ENCODE measurements at regions not wholly inside any gene's neighbourhood (a gene's known extent, or its start where the extent isn't known, plus 50 kb on each side); places are given as distances from the start of the nearest gene placed in this dataset.

DNA sequence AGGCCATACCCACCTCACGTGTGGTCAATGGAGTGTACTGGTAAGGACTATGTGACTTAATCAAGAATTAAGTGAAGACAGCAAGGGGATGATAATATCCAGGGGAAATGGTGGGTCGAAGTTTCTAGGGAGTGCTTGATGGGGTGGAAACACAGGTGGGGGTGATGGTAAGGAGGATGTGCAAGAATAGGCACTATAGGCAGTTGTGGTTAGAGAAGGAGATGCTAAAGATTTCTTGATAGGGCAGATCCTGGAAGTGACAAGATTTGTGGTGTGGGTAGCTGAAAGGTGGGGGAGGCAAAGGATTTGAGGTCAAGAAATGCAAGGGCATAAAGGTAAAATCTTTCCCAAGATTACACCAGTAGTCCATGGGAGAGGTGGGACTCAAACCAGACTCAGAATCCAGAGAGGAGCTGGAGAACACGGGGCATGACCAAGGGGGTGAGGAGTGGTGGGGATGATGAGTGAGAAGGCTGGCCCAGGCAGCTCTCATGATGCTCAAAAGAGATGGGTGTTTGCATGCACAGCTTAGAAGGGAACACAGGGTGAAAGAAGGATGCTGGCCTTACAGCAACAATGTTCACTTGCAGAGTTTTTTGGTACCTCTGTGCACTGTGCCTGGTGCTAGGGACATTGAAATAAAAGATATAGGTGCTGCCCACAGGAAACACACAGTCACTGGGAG is 78.4 kb downstream of the CCR1 start:
- intact Hi-C loops (cut with DNase I) = no loop called here
- no peak for ATAC-seq
- Histone ChIP-seq H3K9me3 (ENCODE audit: control insufficient read depth, low read length) (no peaks in the 10 kb centered on the region), H3K27me3 (ENCODE audit: control insufficient read depth, insufficient read depth) (no peaks in the 10 kb centered on the region), H3K4me3 (ENCODE audit: low read length) (no peak overlapping the region), H3K27ac (ENCODE audit: low read length) (no peak overlapping the region), H3K4me1 (ENCODE audit: control insufficient read depth, insufficient read depth, low read length) (no peaks in the 10 kb centered on the region)
- no peak for DNase-seq
- 45% methylated on average over 3 of the region's 3 CpGs for WGBS

DNA sequence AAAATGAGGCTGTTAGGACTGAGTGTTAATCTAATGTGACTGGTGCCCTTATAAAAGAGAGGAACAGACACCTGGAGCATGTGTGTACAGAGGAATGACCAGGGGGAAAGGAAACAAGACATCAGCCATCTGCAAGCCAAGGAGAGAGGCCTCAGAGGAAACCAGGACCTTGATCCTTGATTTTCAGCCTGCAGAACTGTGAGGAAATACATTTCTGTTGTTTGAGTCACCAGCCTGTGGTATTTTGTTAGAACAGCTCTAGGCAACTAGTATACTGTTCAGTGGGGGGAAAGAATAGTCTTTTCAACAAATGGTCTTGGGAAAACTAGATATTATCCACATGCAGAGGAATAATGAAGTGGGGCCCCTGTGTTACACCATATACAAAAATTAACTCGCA is 80.6 kb downstream of the CCR1 start:
- no peaks in the 10 kb centered on the region for H3K27me3 ChIP-seq (ENCODE audit: control insufficient read depth, insufficient read depth)
- no peak for DNase-seq
- no peaks in the 10 kb centered on the region for H3K4me1 ChIP-seq (ENCODE audit: control insufficient read depth, insufficient read depth, low read length)
- intact Hi-C loops (cut with DNase I) = no loop called here
- 91% methylated on average over 1 of the region's 1 CpG for WGBS
- no peaks in the 10 kb centered on the region for H3K9me3 ChIP-seq (ENCODE audit: control insufficient read depth, low read length)
- no peak overlapping the region for H3K4me3 ChIP-seq (ENCODE audit: low read length)
- ATAC-seq = no peak
- no peak overlapping the region for H3K27ac ChIP-seq (ENCODE audit: low read length)

DNA sequence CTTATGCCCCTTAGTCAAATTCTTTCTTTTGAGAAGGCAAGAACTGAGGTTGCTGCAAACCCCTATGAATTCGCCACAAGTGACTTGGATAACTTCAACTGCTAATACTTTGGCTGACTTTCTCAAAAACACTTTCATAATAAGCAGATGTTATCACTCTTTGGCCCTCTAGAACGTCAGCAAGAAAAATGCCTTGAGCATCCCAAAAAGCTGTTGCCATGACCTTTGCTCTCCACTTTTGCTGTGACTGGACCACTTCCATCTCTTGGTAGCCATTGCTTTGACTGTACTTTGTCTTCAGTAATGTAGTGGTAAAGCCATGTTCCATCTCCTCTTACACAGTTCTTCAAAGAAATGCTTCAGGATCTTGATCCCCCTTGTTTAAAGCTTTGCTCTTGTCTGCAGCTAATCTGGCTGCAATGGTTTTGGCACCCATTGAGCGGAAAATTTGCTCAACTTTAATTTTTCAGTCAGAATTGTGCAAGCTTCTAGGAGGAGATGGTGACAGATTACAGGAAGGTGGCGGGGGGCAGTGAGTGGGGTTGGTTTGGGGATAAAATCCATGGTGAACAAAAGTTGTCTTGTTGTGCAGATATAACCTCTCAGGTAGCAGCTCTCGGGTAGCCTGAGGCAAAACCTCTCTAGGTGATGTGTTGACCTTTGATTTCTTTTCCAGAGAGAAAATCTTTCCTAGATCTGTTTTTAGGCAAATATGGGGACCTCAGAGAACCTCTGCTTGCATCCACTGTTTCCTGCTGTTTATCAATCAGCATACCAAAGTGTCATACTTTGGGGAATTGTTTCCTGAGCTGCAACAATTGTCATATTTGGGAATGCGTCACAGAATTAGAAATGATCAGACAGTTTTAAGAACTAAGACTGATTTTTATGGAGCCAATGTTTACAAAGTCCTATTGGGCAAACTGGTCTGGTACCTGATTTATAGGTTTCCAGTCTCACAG is 83.6 kb downstream of the CCR1 start:
- no peaks in the 10 kb centered on the region for H3K9me3 ChIP-seq (ENCODE audit: control insufficient read depth, low read length)
- WGBS = 66% methylated on average over 6 of the region's 6 CpGs
- no peak overlapping the region for H3K27ac ChIP-seq (ENCODE audit: low read length)
- H3K4me1 ChIP-seq (ENCODE audit: control insufficient read depth, insufficient read depth, low read length) = no peaks in the 10 kb centered on the region
- peak in 1 of 3 donors; percentile 28 for DNase-seq
- peak; percentile 31 to 64 for ATAC-seq
- intact Hi-C loops (cut with DNase I) = no loop called here
- H3K4me3 ChIP-seq (ENCODE audit: low read length) = no peak overlapping the region
- no peaks in the 10 kb centered on the region for H3K27me3 ChIP-seq (ENCODE audit: control insufficient read depth, insufficient read depth)

DNA sequence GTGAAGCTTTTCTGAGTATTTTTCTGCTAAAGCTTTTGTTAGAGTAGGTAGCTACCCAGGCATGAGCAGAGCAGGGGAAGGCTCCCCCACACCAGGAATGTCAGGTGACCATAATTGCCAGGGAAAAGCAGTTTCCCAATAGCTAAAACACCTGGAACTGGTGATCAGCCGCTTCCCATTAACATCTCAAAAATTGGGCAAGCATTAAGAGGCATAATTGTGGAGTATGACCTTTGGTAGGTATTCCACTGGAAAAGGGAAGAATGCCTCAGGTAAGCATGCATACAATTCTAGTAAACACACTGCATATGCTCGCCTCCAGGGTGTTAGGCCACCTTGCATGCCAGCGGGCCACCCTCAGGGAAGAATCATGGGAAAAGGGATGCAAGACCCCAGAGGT is 84.5 kb downstream of the CCR1 start:
- Histone ChIP-seq H3K27me3 (ENCODE audit: control insufficient read depth, insufficient read depth) (no peaks in the 10 kb centered on the region), H3K27ac (ENCODE audit: low read length) (peak overlapping the region; percentile 64), H3K4me3 (ENCODE audit: low read length) (no peak overlapping the region), H3K4me1 (ENCODE audit: control insufficient read depth, insufficient read depth, low read length) (no peaks in the 10 kb centered on the region), H3K9me3 (ENCODE audit: control insufficient read depth, low read length) (no peaks in the 10 kb centered on the region)
- DNase-seq (no peak), ATAC-seq (no peak)
- intact Hi-C loops (cut with DNase I) = no loop called here
- WGBS = 94% methylated on average over 3 of the region's 3 CpGs

DNA sequence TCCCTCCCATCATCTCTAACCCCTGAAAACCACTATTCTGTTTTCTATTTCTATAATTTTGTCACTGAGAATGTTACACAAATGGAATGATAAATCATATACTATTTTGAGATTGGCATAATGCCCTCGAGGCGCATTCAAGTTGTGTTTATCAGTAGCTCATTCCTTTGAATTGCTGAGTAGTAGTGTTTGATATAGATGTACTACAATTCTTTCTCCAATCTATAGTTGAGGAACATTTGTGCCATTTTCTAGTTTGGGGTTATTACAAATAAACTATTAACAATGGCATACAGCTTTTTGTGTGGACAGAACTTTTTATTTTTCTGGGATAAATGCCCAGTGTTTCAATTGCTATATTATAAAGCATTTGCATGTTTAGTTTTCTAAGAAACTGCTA is 86.0 kb downstream of the CCR1 start:
- intact Hi-C loops (cut with DNase I) = no loop called here
- no peaks in the 10 kb centered on the region for H3K27me3 ChIP-seq (ENCODE audit: control insufficient read depth, insufficient read depth)
- no peaks in the 10 kb centered on the region for H3K4me1 ChIP-seq (ENCODE audit: control insufficient read depth, insufficient read depth, low read length)
- H3K4me3 ChIP-seq (ENCODE audit: low read length) = no peak overlapping the region
- ATAC-seq (no peak), DNase-seq (no peak)
- no peaks in the 10 kb centered on the region for H3K9me3 ChIP-seq (ENCODE audit: control insufficient read depth, low read length)
- 28% methylated on average over 2 of the region's 2 CpGs for WGBS
- no peak overlapping the region for H3K27ac ChIP-seq (ENCODE audit: low read length)

DNA sequence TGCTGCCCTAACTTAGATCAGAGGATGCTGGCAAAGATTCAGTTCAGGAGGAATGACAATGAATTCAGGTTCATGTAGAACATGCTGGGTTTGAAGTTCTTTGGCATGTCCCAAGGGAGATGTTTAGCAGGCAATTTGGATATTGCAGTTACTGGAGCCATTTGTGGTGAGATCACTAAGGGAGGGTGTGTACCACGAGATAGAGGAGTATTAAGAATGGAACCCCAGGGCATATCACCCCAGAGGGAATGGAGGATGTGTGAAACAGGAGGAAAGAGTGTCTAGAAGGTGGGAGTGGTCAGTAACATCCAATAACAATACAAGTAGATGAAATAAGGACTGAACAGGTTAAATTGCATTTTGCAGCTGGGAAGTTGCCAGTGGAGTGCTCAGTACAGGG is 87.1 kb downstream of the CCR1 start:
- H3K27me3 ChIP-seq (ENCODE audit: control insufficient read depth, insufficient read depth) = no peaks in the 10 kb centered on the region
- no peak for DNase-seq
- no peaks in the 10 kb centered on the region for H3K9me3 ChIP-seq (ENCODE audit: control insufficient read depth, low read length)
- intact Hi-C loops (cut with DNase I) = no loop called here
- no peak overlapping the region for H3K27ac ChIP-seq (ENCODE audit: low read length)
- no peaks in the 10 kb centered on the region for H3K4me1 ChIP-seq (ENCODE audit: control insufficient read depth, insufficient read depth, low read length)
- WGBS = 47% methylated on average over 1 of the region's 1 CpG
- ATAC-seq = no peak
- no peak overlapping the region for H3K4me3 ChIP-seq (ENCODE audit: low read length)

DNA sequence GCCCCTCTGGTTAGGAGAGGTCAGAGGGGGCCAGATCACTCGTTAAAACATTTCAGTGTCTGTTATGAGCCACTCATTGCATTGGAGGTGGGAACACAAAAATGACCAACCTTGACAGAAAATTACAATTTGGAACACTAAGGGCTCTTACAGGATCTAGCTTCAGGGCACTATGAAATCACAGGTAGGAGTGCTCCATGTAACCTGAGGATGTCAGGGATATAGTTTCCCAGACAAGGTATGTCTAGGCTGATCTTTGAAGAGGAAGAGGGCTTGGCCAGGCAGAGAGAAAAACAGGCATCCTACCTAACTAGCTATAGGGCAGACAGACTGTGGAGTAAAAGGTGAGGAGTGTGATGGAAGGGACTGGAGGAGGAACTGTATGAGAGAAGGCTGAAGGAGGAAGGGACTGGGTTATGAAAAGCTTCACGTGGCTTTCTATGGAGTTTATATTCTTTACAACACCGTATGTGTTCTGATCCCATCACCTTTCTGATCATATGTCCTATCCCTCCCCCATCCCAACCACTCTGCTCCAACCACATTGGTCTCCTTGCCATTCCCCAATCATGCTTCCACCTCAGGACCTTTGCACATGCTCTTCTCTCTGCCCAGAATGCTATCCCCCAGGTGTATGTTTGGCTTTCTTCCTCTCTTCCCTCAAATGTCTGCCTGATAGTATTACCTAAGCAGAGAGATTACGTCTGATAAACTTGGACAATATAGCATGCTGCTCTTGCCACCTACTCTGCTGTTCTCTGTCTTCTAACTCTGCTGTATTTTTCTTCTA is 88.2 kb downstream of the CCR1 start:
- no peak for DNase-seq
- no peak for ATAC-seq
- no peak overlapping the region for H3K4me3 ChIP-seq (ENCODE audit: low read length)
- intact Hi-C loops (cut with DNase I) = no loop called here
- no peaks in the 10 kb centered on the region for H3K4me1 ChIP-seq (ENCODE audit: control insufficient read depth, insufficient read depth, low read length)
- no peaks in the 10 kb centered on the region for H3K27me3 ChIP-seq (ENCODE audit: control insufficient read depth, insufficient read depth)
- WGBS = 78% methylated on average over 4 of the region's 4 CpGs
- H3K9me3 ChIP-seq (ENCODE audit: control insufficient read depth, low read length) = no peaks in the 10 kb centered on the region
- H3K27ac ChIP-seq (ENCODE audit: low read length) = no peak overlapping the region

DNA sequence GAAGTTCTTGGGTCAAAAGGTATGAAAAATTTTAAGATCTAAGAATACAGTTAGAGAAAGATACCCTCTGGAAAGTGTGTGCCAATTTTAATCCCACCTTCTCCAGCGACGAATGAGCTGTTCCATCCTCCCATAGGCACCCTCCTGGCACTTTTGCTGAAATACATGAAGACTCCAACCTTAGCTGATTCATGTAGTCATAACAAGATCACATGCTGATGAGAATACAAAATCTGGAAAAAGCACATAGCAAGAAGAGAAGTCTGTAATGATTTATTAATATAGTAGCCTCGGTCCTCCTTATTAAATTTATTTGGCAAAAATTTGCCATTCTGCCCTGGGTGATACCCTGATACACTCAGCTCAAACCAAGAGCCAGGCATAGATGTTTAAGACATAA is 88.9 kb downstream of the CCR1 start:
- intact Hi-C loops (cut with DNase I) = no loop called here
- Histone ChIP-seq H3K27ac (ENCODE audit: low read length) (no peak overlapping the region), H3K4me1 (ENCODE audit: control insufficient read depth, insufficient read depth, low read length) (no peaks in the 10 kb centered on the region), H3K9me3 (ENCODE audit: control insufficient read depth, low read length) (no peaks in the 10 kb centered on the region), H3K27me3 (ENCODE audit: control insufficient read depth, insufficient read depth) (no peaks in the 10 kb centered on the region), H3K4me3 (ENCODE audit: low read length) (no peak overlapping the region)
- WGBS = 88% methylated on average over 3 of the region's 3 CpGs
- ATAC-seq (no peak), DNase-seq (no peak)

DNA sequence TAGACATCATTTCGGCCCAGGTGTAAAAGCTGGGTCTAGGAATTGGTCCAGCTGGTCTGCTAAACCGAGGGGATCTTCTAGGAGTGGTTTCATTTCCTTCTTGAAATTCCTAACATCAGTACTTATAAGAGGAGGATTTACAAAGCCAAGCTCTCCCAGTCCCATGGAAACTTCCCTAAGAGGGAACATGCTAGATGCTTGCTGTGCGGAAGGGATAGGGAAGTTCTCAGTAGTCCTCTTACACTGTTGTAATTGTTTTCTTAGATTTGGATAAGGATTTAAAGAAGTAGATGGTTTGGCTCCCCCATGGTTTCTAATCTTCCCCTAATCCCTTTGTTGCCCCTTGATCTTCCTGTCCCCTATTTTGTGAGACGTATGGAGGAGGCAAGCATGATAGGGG is 89.7 kb upstream of the XCR1 start:
- ATAC-seq (no peak), DNase-seq (no peak)
- Histone ChIP-seq H3K27me3 (ENCODE audit: control insufficient read depth, insufficient read depth) (no peaks in the 10 kb centered on the region), H3K9me3 (ENCODE audit: control insufficient read depth, low read length) (no peaks in the 10 kb centered on the region), H3K27ac (ENCODE audit: low read length) (no peak overlapping the region), H3K4me1 (ENCODE audit: control insufficient read depth, insufficient read depth, low read length) (no peaks in the 10 kb centered on the region), H3K4me3 (ENCODE audit: low read length) (no peak overlapping the region)
- 84% methylated on average over 4 of the region's 4 CpGs for WGBS
- intact Hi-C loops (cut with DNase I) = no loop called here

DNA sequence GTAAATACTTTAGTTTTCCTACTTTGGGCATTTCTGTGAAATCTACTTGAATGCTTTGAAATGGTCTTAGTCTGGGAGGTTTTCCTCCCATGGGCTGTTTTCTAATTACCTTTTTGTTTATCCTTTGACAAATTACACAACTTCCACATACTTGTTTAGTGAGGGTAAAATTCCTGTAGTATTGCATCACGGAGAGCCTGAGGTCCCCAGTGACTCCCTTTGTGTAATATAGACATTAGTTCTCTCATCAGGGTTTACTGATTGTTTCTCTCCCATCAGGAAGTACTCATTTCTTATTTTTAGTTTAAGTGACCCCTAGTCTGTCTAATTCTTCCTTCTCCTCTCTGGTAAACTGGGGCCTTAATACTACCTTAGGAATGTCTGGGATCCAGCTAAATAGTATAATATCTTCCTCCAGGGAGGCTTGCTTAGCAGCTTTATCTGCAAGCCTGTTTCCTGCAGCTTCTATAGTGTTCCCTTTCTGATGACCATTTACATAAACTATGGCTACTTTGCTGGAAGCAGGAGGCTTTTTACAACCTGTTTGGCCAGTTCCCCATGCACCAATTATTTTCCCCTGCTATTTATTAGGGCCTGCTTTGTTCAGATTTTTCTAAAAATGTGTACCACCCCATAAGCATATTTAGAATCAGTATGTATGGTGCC is 87.2 kb upstream of the XCR1 start:
- 31% methylated on average over 1 of the region's 1 CpG for WGBS

More for the DNA sequence above, 87.2 kb upstream of the XCR1 start:
- DNase-seq (no peak), ATAC-seq (no peak)
- Histone ChIP-seq H3K27ac (ENCODE audit: low read length) (no peak overlapping the region), H3K27me3 (ENCODE audit: control insufficient read depth, insufficient read depth) (no peaks in the 10 kb centered on the region), H3K4me3 (ENCODE audit: low read length) (no peak overlapping the region), H3K9me3 (ENCODE audit: control insufficient read depth, low read length) (no peaks in the 10 kb centered on the region), H3K4me1 (ENCODE audit: control insufficient read depth, insufficient read depth, low read length) (no peaks in the 10 kb centered on the region)
- intact Hi-C loops (cut with DNase I) = no loop called here

Measured in right cardiac atrium (tissue), 5 donors.